HFF-Myc (cell line): ENCODE measurements at regions not wholly inside any gene's neighbourhood (a gene's known extent, or its start where the extent isn't known, plus 50 kb on each side); places are given as distances from the start of the nearest gene placed in this dataset.

ENCODE experiments used
- DNase-seq: peaks from one replicate; pipeline ENCODE4 v3.0.0-alpha.2; 2011; ENCODE audit warnings: low read depth; ENCODE audit errors: extremely low read depth
- H3K4me3 ChIP-seq: replicated peaks from 2 replicates; pipeline ENCODE4 v1.5.1; 2011; ENCODE audit warnings: low read depth, mild to moderate bottlenecking, control low read depth, low read length
- TF ChIP-seq, protein P1 (sequence below): IDR thresholded peaks from 2 replicates; pipeline ENCODE4 v1.5.1; 2012; ENCODE audit warnings: mild to moderate bottlenecking, low read depth, low read length, control low read depth; ENCODE audit errors: missing control alignments

DNA sequence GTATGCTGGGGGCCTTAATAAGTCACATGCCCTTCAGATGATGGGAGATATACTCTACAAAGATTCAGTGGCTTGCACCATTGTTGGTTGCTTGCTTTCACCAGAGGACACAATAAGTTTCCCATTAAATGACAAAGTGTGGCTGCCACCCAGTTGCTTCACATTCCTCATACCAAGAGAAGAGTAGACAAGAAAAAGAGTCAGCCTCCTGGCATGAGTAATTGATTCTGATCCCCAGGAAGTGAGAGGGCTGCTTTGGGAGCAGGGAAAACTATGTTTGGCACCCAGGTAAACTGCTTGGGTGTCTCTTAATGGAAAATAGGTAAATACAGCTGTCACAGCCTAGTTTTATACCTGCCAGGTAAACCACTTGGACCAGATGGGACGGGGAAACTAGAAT, 66.7 kb upstream of the IL6 start:
- TF ChIP-seq, protein P1, sequence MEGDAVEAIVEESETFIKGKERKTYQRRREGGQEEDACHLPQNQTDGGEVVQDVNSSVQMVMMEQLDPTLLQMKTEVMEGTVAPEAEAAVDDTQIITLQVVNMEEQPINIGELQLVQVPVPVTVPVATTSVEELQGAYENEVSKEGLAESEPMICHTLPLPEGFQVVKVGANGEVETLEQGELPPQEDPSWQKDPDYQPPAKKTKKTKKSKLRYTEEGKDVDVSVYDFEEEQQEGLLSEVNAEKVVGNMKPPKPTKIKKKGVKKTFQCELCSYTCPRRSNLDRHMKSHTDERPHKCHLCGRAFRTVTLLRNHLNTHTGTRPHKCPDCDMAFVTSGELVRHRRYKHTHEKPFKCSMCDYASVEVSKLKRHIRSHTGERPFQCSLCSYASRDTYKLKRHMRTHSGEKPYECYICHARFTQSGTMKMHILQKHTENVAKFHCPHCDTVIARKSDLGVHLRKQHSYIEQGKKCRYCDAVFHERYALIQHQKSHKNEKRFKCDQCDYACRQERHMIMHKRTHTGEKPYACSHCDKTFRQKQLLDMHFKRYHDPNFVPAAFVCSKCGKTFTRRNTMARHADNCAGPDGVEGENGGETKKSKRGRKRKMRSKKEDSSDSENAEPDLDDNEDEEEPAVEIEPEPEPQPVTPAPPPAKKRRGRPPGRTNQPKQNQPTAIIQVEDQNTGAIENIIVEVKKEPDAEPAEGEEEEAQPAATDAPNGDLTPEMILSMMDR = no peak
- no peak overlapping the region for H3K4me3 ChIP-seq
- no peak for DNase-seq

DNA sequence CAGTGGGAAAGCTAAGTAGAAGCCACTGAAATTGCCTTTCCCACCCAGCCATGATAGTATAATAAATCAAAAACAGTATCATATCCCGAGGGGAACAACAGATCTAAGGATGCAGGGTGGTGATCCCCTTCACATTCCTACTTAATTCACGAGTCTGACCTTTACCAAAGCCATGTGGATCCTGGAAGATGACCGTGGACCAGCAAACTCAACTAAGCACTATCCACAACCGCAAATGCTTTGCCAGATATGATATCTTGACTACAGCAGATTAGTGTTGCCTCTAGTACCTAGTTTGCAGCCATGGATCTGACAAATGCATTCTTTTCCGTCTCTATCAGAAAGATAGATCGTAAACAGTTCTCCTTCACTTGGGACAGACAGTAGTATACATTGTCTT, 67.3 kb upstream of the IL6 start:
- no peak overlapping the region for H3K4me3 ChIP-seq
- DNase-seq = no peak
- TF ChIP-seq, protein P1 = no peak

DNA sequence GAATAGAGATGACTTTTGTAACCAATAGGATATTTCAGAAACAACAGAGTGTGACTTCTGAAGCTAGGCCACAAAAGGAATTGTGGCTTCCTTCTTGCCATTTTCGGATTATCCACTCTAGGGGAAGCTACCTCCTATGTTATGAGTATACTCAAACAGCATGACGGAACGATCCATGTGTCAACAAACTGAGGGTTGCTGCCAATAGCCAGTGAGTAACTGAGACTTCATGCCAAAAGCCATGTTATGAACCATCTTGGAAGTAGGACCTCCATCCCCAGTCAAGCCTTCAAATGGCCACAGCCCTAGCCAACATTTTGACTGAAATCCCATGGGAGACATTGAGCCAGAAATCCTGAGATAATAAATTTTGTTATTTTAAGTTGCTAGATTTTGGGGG, 69.0 kb upstream of the IL6 start:
- TF ChIP-seq, protein P1 = no peak
- no peak overlapping the region for H3K4me3 ChIP-seq
- DNase-seq = no peak

DNA sequence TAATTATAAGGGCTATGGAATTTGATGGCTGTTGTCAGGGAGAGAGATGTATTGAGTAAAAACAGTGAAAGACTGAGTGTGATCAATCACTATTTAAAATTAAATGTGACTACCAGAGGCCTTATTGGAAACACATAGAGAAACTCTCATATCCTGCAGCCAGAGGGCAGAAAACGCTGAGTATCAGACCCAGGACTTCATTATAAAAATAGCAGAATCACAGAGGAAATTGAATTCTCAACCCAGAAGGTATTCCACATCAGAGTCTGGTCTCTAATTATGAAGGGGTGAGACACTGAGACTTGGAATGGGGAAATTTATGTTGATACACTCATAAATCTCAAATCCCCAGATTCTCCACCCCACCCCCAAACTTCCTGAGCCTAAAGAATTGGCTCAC, 69.5 kb upstream of the IL6 start:
- TF ChIP-seq, protein P1 = no peak
- no peak for DNase-seq
- H3K4me3 ChIP-seq = no peak overlapping the region

DNA sequence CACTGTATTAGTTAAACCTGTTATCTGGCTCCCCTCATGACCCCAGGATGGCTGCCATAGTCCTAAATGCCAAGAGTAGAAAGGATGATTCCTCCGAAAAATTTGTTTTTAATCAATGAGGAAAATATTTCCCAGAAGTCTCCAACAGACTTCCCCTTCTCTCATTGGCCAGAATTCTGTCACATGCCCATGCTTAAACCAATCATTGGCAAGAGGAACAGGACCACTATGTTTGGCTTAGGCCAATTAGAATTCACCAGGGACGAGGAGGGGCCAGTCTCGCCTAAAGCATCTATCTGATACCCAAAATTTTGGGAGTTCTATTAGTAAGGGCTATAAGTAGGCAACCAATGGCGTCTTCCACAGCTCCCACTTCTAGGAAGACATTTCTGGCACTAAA, 71.2 kb upstream of the IL6 start:
- DNase-seq = no peak
- no peak overlapping the region for H3K4me3 ChIP-seq
- TF ChIP-seq, protein P1 = no peak

DNA sequence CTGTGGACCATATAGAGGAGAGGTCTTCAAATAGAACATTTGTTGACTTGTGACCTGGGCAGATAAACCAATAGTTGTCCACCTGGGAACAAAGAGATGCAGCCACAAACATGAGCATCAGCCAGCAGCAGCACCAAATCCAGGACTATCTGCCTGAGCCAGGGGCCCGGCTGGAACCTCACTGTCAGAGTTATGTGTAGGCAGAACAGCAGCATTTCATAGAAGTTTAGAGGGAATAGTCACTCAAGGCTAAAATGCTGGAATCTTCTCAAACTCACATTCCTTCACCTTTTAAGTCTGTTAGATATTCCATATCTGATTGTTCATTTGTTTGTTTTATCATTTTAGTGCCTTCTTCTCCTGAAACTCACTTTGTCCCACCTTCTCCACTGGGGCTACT, 72.2 kb upstream of the IL6 start:
- no peak overlapping the region for H3K4me3 ChIP-seq
- TF ChIP-seq, protein P1 = no peak
- DNase-seq = no peak

DNA sequence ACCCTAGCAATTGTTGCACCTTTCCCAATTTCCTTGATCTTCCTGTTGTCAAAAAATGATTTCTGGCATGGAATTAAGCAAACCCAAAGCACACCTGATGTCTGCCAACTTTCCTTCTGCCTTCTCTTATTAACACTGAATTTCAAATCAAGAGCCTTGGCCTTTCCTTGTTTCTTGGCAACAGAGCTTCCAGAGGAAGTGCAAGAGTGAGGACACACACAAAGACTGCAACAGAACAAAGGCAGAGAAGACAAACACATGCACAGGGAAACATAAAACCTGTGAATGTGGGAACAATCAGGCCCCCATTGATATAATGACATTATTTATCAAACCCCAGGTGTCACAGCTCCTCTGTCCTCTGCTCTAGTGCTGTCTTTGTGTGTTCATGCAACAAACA, 73.0 kb upstream of the IL6 start:
- TF ChIP-seq, protein P1 = no peak
- no peak overlapping the region for H3K4me3 ChIP-seq
- no peak for DNase-seq
